OCI-LY1 (cell line): ENCODE measurements at regions not wholly inside any gene's neighbourhood (a gene's known extent, or its start where the extent isn't known, plus 50 kb on each side); places are given as distances from the start of the nearest gene placed in this dataset.

Experiments used
- H2AFZ ChIP-seq: fragments of 200-600 bp; sonication (generic), shearing (Covaris generic); 2 replicates; pipeline ENCODE4 v1.6.0; 2014; ENCODE audit warnings: antibody characterized with exemption, mild to moderate bottlenecking, low read length
- H3F3A ChIP-seq: fragments of 200-600 bp; sonication (generic), shearing (Covaris generic); 2 replicates; pipeline ENCODE4 v1.6.0; 2014; ENCODE audit warnings: mild to moderate bottlenecking, antibody characterized with exemption, low read length, moderate library complexity; ENCODE audit not compliant: insufficient read depth
- H3K27ac ChIP-seq: fragments of 200-600 bp; sonication (generic); 2 replicates; pipeline ENCODE4 v1.5.1; 2014; ENCODE audit warnings: low read length, mixed run types, mild to moderate bottlenecking, low read depth; ENCODE audit not compliant: poor library complexity, severe bottlenecking
- H3K27me3 ChIP-seq: fragments of 200-600 bp; sonication (generic); 2 replicates; pipeline ENCODE4 v1.6.0; 2014; ENCODE audit warnings: antibody characterized with exemption, mild to moderate bottlenecking, low read length, moderate library complexity; ENCODE audit not compliant: insufficient read depth
- H3K36me3 ChIP-seq: fragments of 200-600 bp; sonication (generic); 2 replicates; pipeline ENCODE4 v1.6.1; 2014; ENCODE audit warnings: mild to moderate bottlenecking, antibody characterized with exemption, low read length, moderate library complexity, mixed read lengths; ENCODE audit not compliant: insufficient read depth
- H3K4me1 ChIP-seq: fragments of 200-600 bp; sonication (generic); 2 replicates; pipeline ENCODE4 v1.5.1; 2014; ENCODE audit warnings: mild to moderate bottlenecking, low read length, moderate library complexity; ENCODE audit not compliant: insufficient read depth, severe bottlenecking
- H3K4me2 ChIP-seq: fragments of 200-600 bp; sonication (generic), shearing (Covaris generic); 2 replicates; pipeline ENCODE4 v1.6.1; 2014; ENCODE audit warnings: low read length
- H3K4me3 ChIP-seq: fragments of 200-600 bp; sonication (generic); 2 replicates; pipeline ENCODE4 v1.5.1; 2014; ENCODE audit warnings: low read length, low read depth, mild to moderate bottlenecking, mixed read lengths; ENCODE audit not compliant: poor library complexity, severe bottlenecking
- H3K79me2 ChIP-seq: fragments of 200-600 bp; shearing (Covaris generic); 2 replicates; pipeline ENCODE4 v1.6.1; 2016; ENCODE audit warnings: mixed run types, low read length, mixed read lengths; ENCODE audit not compliant: insufficient read depth
- H3K9ac ChIP-seq: fragments of 200-600 bp; sonication (generic), shearing (Covaris generic); 2 replicates; pipeline ENCODE4 v1.6.1; 2014; ENCODE audit warnings: mild to moderate bottlenecking, low read length, mixed read lengths
- H3K9me2 ChIP-seq: fragments of 200-600 bp; sonication (generic), shearing (Covaris generic); 2 replicates; pipeline ENCODE4 v1.6.1; 2014; ENCODE audit warnings: low read depth, mild to moderate bottlenecking, low read length, mixed read lengths
- H3K9me3 ChIP-seq: fragments of 200-600 bp; shearing (Covaris generic); 2 replicates; pipeline ENCODE4 v1.6.1; 2014; ENCODE audit warnings: low read length, mixed read lengths
- H4K20me1 ChIP-seq: fragments of 200-600 bp; sonication (generic), shearing (Covaris generic); 2 replicates; pipeline ENCODE4 v1.6.0; 2016; ENCODE audit warnings: mild to moderate bottlenecking, low read length; ENCODE audit not compliant: insufficient read depth
- EZH2 ChIP-seq: fragments of 200-600 bp; sonication (generic), shearing (Covaris generic); IDR thresholded peaks from 2 replicates; pipeline ENCODE4 v1.8.0; 2017; ENCODE audit warnings: borderline replicate concordance, mixed run types, mild to moderate bottlenecking, antibody characterized with exemption, low read length, moderate library complexity, mixed read lengths
- TF ChIP-seq, protein P1 (sequence below): fragments of 200-600 bp; sonication (generic), shearing (Covaris generic); IDR thresholded peaks from 2 replicates; pipeline ENCODE4 v1.5.1; 2017; ENCODE audit warnings: mild to moderate bottlenecking, antibody characterized with exemption, low read length, moderate library complexity, mixed read lengths

DNA sequence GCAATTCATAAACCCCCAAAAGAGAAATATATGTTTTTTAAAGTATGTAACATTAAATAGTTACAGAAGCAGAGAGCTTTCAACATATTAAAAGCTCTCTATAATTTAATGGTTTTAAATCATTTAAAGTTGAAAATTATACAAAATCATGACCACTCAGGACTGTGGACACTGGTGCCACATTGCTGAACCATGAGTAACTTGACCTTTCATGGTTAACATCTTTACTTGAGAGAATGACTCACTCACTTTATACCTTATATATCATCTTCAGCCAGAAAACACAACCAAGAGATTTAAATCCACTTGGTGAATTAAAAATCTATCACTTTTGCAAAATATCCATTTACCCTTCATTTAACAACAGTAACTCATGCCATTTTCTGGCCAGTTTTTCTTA is 584.3 kb upstream of the SMIM31 start:
- Histone ChIP-seq H2AFZ (no peak overlapping the region), H3K4me1 (no peaks in the 10 kb centered on the region), H4K20me1 (no peaks in the 10 kb centered on the region), H3K36me3 (no peaks in the 10 kb centered on the region), H3K9me3 (no peaks in the 10 kb centered on the region), H3K9me2 (no peaks in the 10 kb centered on the region), H3F3A (no peaks in the 10 kb centered on the region), H3K4me2 (no peak overlapping the region), H3K79me2 (no peaks in the 10 kb centered on the region), H3K27me3 (no peaks in the 10 kb centered on the region), H3K4me3 (no peak overlapping the region), H3K9ac (no peak overlapping the region), H3K27ac (no peak overlapping the region)
- no peak for TF ChIP-seq EZH2
- TF ChIP-seq, protein P1, sequence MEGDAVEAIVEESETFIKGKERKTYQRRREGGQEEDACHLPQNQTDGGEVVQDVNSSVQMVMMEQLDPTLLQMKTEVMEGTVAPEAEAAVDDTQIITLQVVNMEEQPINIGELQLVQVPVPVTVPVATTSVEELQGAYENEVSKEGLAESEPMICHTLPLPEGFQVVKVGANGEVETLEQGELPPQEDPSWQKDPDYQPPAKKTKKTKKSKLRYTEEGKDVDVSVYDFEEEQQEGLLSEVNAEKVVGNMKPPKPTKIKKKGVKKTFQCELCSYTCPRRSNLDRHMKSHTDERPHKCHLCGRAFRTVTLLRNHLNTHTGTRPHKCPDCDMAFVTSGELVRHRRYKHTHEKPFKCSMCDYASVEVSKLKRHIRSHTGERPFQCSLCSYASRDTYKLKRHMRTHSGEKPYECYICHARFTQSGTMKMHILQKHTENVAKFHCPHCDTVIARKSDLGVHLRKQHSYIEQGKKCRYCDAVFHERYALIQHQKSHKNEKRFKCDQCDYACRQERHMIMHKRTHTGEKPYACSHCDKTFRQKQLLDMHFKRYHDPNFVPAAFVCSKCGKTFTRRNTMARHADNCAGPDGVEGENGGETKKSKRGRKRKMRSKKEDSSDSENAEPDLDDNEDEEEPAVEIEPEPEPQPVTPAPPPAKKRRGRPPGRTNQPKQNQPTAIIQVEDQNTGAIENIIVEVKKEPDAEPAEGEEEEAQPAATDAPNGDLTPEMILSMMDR = no peak

DNA sequence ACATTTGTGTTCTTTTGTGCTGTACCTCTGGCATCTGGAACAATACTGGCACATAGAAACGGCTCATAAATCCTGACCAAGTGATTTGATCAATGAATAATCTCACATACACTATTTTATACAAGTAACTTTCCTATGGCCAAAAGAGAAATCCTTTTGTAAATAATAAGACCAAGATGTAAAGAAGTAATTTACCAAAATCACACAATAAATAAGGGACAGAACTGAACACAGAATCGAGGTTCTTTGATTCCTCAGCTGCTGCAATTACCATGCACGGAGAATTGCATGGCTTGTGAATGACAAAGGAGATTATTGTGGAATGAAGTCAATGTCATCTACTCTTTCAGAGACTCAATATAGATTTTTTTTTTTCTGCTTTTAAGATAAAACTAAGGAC is 576.8 kb upstream of the SMIM31 start:
- Histone ChIP-seq H3K27ac (no peak overlapping the region), H3K79me2 (no peaks in the 10 kb centered on the region), H3K4me1 (no peaks in the 10 kb centered on the region), H3K9ac (no peak overlapping the region), H4K20me1 (no peaks in the 10 kb centered on the region), H3K4me2 (no peak overlapping the region), H3K36me3 (no peaks in the 10 kb centered on the region), H3K9me2 (no peaks in the 10 kb centered on the region), H3F3A (no peaks in the 10 kb centered on the region), H3K4me3 (no peak overlapping the region), H3K27me3 (no peaks in the 10 kb centered on the region), H3K9me3 (no peaks in the 10 kb centered on the region), H2AFZ (no peak overlapping the region)
- TF ChIP-seq EZH2 = no peak
- TF ChIP-seq, protein P1 = no peak

DNA sequence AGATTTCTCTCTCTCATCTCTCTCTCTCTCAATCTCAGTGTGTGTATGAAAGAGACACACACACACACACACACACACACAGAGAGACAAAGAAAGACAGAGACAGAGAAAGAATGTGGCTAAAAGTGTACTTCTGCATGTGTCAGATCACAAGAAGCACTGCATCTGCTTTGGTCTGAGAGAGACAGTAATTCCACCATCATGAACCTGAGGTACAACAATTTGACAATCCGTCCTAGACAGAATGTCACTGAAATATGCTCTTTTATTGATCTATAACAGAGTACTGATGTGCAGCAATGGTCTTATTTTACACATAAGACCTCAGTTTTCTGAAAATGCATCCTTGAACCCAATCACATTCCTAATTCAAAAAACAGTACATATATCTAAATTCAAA is 576.2 kb upstream of the SMIM31 start:
- no peak overlapping the region for H3K4me3 ChIP-seq
- no peak overlapping the region for H3K9ac ChIP-seq
- H3K27ac ChIP-seq = no peak overlapping the region
- H3K9me2 ChIP-seq = no peaks in the 10 kb centered on the region
- no peaks in the 10 kb centered on the region for H3K27me3 ChIP-seq
- H3F3A ChIP-seq = no peaks in the 10 kb centered on the region
- H3K4me2 ChIP-seq = no peak overlapping the region
- H4K20me1 ChIP-seq = no peaks in the 10 kb centered on the region
- no peak overlapping the region for H2AFZ ChIP-seq
- no peaks in the 10 kb centered on the region for H3K36me3 ChIP-seq
- TF ChIP-seq EZH2 = no peak
- TF ChIP-seq, protein P1 = no peak
- no peaks in the 10 kb centered on the region for H3K79me2 ChIP-seq
- no peaks in the 10 kb centered on the region for H3K4me1 ChIP-seq
- no peaks in the 10 kb centered on the region for H3K9me3 ChIP-seq
